ENCODE measurements at regions not wholly inside any gene's neighbourhood (a gene's known extent, or its start where the extent isn't known, plus 50 kb on each side); places are given as distances from the start of the nearest gene placed in this dataset.

- TF ChIP-seq CTCF (IDR thresholded peaks at IDR 0.05; ENCODE audit: borderline replicate concordance, extremely low read depth, low read length, poor library complexity, severe bottlenecking) (no peak), EZH2 (IDR thresholded peaks at IDR 0.05; ENCODE audit: borderline replicate concordance, low read depth, low read length, severe bottlenecking) (no peak)
Measured at GRCh38 chr10:91349381-91349780, 60.8 kb upstream of the HECTD2 start.
